Islet precursor cell (in vitro differentiated cells): ENCODE measurements at regions not wholly inside any gene's neighbourhood (a gene's known extent, or its start where the extent isn't known, plus 50 kb on each side); places are given as distances from the start of the nearest gene placed in this dataset.
"Not testable (repeated sequence)": the region's sequence is repeated elsewhere in the genome, so short reads cannot be mapped to it uniquely, and the experiment has no call there.

Experiments
- DNase-seq: peaks from one replicate; pipeline ENCODE4 v3.0.0-alpha.2; 2018

DNA sequence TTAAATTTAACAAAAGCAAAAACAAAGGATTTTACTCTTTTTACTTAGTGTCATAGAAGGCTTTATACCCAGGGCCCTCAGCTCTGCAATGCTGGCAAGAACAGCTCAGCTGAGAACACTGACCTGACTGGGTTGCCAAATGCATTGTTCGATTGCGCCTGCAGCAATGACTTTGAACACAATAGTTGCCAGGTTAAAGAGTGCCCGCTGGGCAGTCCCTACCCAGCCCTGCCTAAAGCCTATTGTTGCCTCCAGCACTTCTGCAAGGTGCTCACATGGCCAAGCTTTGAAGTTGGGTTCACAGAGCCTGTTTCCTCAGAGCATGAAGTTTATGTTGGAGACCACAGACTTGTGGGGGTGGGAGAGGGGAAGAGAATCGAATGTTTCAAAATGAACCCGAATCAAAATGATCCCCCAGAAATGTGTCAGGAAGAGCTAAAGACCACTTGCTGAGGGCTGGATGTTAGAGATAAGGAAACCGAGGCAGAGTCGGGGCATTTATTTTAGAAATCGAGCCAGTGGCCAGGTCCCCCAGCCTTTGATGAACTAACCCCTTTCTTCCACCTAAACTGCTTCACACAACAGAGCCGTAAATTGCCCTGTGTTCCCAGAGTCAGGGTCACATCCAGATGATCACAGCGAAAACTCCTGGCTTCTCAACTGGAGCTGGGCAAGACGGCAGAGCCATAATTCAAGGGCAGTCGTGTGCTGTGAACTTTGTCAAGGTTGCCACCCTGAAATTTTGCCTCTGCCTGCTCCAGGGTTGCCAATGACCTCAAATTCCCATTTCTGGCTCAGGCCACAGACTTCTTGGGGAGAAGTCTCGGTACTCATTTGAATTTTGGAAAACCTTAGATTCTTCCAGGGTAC is 55.0 kb downstream of the FOXA2 start:
- DNase-seq: no peak

DNA sequence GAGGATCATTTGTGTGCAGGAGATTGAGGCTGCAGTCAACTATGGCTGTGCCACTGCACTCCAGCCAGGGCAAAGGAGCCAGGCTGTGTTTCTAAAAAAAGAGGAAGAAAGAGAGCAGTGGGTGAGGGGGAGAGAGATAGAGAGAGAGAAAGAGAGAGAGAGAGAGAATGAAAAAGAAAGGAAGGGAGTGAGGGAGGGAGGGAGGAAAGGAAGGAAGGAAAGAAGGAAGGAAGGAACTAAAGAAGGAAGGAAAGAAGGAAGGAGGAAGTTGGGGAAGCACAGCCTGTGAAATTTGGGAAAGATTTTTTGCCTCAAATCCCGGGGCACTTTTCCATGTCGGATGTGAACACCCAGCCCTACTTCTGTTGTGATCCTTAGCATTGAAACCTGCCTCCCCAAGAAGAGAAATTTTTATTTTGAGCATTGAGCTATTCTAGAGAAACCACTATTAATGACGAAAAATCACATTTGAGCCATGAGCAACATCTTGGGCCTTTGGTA is 57.8 kb downstream of the FOXA2 start:
- DNase-seq: no peak

DNA sequence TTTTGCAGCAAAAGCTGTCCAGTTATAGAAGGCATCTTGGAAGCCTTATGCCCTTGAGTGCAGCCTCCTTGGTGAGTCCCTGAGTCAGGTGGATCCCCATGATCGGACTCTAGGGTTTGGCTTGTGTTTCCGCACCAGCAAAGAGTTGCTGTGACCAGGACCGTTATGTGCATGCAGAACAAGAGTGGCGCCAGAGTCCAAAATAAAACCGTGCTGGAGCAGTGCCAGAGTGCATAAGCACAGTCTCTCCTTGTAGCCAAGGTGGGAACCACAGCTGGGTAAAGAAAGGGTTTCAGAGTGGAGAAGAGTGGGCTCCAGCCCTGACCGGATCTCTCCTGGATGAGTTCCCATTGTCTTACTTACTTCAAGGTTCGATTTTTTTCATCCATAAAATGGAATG is 58.6 kb downstream of the FOXA2 start:
- no peak for DNase-seq

DNA sequence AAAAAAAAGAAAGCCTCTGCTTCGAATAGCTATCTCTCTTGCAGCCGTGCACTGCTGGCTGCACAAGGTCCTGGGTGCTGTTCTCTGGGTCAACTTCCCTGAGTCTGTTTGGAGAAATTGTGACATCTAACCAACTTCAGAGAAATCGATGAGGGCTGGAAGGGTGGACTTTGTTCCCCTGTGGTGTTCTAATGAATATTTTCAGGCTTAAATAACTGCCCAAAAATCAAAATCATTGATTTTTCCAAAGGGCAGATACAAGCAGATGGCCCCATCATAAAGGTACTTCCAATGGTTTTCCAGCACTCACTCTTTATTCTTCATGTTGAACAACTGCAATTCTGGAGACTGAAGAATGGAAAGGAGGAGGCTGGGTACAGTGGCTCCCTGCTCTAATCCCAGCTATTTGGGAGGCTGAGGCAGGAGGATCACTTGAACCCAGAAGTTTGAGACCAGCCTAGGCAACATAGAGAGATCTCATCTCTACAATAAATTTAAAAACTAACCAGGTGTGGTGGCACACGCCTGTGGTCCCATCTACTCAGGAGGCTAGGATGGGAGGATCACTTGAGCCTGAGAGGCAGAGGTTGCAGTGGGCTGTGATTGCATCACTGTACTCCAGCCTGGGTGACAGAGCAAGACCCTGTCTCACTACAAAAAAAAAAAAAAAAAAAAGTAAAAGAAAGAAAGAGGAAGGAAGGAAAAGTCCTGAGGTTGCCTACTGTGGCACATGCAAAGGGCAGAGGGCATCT is 59.1 kb downstream of the FOXA2 start:
- no peak for DNase-seq

DNA sequence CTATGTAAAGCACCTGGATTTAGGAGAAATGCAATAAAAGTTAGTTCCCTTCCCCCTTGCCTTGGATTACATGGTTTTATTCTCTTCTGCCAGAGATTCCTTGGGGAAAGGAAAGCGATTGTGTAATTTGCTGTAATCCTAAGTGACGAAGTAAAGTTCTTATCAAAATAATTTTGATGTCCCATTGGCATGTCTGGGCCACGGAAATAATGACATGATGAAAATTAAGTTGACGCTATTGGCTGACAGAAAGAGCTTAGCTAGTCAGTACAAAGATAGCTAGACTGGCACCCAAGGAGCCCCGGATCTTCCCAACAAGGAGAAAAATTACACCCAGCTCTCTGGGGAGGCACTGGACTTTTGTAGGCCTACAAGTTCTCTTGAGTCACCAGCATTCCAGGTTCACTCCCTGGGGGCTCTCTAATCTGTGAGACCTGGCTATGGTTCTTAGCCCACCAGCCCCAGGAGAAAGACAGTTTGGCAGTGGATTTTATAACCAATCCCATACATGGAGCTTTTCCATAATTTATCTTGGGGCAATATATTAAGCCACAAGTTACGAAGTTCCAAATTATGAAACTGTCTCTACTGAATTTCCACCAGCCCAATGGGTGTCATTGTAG is 59.9 kb downstream of the FOXA2 start:
- DNase-seq: no peak

DNA sequence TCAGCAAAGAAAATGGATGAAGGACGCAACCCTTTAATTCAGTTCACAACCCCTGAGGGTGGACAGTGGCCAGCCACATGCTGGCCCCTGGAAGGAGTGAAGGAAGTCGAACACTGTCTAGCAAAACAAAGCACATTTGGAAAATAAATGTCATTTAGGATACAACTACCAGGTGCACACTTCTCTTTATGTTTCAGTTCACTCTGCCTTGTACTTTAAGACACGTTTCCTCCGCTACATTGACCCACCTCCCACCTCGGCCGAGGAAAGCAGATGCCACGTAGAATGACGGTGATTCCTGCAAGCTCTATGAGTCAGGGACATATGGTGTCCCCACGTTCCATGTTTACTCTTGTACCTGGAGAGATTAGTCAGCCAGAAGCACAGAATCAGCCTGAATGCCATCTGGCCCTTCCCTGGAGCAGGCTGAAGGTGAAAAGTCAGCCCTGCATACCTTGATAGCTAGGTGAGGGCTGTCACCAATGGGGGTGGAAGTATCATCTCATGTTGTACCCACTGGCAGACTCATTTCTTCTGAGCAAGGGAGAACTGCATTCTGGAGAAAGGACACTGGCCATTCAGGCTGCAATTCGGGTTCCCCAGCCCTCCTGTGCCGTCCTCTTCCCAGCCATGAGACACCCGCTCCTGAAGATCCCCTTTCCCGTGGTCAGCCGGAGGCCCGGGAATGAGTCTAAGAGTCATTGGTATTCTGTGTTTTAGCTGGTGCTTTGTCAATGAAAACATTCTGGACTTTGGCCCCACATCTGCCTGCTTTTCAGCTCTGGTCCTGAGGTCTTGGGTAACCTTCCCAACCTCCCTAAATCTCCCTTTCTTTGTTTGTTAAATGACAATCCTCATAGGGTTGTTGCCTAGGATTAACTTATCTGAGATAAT is 60.6 kb downstream of the FOXA2 start:
- DNase-seq: no peak

DNA sequence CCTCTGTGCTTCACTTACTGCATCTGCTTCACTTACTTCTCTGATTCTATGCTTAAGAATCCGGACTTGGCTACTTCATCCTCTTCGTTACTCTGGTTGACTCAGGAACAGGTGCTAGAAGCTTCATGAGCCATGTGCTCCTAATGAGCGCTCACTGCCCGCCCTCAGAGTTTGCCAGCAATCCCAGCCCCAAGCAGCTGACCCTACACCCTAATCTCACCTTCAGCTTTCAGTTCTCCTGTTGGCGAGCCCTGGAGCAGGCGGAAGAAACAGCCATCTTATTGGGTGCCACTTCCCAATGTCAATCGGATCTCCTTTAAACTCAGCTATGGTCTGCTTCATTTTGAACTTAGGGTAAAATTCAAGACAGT is 61.3 kb downstream of the FOXA2 start:
- no peak for DNase-seq

DNA sequence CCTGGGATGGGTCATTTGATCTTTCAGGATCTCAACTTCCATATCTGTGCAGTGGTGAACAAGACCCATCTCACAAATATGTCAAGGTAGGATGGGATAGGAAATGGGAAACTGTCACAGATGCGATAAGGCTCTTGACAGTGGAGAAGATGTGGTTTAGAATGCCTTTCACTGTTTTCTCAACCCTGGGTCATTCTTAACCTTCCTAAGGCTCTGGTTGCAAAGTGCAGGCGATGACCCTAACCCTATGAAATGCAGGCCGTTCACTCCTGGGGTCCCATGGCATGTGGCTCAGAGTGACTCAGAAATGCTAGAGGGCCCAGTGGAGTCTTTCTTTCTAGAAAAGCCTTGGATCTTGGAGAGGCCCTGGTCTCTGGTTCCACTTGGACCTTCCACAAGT is 61.7 kb downstream of the FOXA2 start:
- DNase-seq: no peak

DNA sequence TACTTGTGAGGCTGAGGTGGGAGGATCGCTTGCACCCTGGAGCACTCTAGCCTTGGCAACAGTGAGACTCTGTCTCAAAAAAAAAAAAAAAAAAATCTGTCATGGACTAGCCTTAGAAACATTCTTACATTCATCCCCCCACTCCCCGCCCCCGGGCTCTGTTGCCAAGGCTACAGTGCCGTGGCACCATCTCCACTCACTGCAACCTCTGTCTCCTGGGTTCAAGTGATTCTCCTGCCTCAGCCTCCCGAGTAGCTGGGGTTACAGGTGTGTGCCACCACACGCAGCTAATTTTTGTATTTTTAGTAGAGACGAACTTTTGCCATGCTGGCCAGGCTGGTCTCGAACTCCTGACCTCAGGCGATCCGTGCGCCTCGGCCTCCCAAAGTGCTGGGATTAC is 62.4 kb downstream of the FOXA2 start:
- DNase-seq: not testable (repeated sequence)

DNA sequence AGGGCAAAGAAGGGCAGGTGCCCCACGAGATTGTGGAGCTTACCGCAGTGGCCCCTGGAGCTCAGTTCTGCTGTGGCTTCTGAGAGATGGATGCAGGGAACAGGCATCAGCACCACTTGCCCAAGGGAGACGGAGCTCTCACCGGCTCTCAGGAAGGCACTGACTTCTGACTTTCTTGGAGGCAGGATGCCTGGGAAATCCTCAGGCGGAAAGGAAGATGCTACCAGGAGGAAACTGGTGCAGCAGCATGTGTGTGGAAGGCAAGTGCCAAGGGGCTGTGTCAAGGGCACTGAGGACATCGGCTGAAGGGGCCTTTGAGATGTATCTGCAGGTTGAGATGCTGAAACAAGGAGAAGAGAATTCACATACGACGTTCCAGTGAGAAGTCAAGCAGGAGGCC is 64.0 kb downstream of the FOXA2 start:
- DNase-seq: no peak

DNA sequence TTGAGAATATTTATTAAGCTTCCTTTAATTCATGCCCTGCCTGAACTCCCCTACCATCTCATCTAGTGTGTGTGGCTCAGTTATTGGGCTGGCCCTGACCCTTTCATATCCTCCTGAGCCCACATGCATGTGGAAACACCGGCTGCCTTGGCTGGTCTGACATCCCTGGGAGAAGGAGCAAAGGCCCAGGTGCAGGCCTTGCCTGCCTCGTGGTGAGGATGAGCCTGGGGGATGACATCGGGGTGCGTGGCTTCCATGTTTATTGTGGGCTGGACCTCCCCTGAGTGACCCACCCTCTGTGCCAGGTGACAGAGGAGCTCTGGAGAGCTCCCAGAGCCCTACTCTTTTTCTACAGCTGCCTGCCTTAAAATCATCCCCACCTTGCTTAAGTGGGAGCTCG is 69.1 kb downstream of the FOXA2 start:
- no peak for DNase-seq

DNA sequence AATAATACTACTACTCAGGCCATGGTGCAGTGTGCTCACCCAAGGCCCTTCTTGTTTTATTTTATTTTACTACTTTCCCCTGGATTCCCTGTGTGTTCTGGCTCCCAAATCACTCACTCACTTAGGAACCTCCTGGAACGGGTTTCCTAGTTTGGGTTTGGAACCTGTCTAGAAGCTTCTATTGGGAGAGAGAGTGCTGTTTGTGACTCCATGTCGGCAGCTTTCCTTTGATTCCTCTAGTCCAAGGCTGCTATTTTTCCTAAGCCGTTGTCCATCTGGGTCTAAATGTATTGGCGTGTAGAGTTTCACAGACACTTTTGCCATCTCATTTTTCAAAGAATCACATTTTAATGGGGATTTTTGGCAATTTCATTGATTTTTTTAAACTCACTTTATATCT is 70.8 kb downstream of the FOXA2 start:
- DNase-seq: no peak

DNA sequence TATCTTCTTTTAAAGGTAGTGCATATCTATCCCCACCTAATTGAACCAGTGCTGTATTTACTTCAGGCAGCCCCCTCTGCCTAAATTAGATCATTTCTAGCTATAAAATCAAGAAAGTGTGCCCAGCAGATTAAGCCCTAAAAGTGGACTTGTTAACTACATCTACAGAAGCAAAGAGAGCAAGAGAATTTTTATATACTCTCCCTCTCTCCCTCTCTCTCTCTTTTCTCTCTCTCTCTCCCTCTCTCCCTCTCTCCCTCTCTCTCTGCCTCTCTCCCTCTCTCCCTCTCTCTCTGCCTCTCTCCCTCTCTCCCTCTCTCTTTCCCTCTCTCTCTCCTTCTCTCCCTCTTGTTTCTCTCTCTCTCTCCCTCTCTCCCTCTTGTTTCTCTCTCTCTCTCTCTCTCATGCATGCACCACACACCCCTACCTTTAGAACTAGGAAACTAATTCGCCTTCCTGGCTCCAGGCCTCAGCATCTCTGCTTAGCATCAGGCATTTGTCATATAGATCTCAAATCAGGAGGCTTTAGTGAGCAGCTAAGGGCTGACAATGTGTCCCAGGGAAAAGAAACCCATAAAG is 71.4 kb downstream of the FOXA2 start:
- DNase-seq: no peak

DNA sequence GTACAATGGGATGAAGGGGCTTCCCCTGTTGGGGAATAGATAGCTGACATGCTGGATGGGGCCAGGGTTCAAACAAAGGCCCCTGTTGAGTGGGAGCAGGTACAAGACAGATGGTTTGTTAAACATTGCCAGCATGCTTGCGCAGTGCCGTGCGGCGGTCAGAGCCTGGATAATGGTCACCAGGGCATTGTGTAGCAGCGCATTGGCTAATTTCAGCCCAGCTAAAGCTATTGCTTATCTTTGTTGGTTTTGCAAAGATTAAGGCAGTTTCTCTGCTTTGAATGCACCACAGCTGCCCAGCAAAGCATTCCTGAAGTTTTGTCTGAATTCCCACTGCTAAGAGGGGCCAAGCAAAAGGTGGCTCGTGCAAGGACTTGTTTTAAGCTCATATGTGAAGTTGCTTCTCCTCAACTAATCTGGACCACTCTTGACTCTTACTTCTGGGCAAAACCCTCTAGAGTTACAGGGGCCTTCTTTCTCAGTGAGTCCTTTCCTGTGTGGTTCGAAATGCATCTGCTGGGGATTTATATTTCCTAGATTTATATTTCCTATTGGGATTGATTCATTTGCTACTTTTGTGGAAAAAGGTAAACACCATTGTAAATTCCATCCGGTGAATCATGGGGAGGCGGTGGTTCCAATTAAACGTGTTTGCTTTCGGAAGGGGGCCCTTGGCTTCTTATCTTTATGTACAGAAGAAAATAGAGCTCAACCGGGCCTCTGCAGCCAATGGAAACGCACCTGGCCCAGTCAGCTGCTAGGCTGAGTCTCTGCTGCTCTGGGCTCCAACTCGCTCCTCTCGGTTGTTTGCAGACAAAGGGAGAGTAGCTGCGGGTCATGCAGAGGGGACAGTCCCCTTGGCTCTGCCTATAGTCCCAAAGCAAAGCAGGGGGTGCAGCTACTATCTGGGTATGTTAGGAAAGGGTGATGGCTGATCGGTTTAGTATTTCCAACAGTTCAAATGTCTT is 72.1 kb downstream of the FOXA2 start:
- DNase-seq: no peak

DNA sequence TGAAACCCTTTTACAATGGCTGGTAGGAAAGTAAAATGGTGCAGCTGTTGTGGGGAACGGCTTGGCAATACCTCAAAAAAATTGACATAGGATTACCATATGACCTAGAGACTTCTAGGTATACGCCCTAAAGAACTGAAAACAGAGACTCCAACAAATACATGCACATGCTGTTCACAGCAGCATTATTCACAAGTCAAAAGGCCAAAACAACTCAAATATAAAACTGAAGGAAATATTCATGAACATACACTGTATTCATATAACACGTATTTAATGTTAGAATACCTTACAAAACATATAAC is 74.6 kb downstream of the FOXA2 start:
- no peak for DNase-seq

DNA sequence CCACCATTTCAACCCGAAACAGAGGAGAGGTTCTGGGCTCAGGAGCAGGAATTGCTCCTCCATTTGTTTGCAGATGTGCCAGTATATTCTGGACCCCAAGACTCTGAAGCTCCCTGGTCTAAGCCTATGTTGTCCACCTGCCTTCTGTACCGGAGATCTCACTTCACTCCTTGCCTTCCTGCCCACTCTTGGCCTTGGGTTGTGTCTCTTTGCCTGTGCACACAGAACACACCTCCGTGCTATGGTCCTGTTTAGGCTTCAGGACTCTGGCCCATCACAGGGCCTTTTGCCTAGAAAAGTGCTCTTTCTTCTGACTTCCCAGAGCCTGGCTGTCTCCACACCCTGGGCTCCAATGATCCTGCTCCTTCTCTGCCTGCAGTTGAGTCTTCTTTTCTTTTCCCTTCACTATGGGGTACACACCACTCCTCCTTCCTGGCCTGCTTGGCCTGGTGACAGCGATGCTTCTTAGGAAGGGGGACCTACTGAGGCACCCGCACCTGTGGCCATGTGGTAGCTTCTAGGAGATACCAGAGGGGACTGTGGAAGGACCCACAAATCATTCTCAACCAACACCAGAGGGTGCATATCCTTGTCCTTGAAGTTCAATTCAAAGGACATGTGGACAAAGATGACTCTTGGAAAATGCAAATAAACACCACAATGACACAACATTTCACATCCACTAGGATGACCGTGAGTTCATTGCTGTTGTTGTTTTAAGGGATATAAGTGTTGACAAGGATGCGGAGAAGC is 75.1 kb downstream of the FOXA2 start:
- no peak for DNase-seq

DNA sequence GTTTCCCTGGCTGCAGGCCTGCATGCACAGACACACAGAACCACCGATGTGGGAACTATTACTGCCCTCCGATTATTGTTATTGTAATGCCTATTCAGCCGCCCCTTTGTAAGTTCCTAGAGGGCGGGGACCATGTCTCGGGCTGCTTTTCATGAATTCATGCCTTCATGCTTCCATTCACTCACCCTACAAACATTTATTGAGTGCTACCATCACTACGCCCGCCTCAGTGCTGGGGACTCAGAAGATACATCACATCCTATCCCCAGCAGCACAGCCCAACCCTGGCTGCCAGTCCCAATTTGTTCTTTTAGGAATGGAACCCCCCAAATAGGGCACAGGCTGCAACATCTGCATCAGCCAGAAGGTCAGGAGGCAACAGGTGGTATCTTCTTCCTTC is 75.9 kb downstream of the FOXA2 start:
- DNase-seq: no peak

DNA sequence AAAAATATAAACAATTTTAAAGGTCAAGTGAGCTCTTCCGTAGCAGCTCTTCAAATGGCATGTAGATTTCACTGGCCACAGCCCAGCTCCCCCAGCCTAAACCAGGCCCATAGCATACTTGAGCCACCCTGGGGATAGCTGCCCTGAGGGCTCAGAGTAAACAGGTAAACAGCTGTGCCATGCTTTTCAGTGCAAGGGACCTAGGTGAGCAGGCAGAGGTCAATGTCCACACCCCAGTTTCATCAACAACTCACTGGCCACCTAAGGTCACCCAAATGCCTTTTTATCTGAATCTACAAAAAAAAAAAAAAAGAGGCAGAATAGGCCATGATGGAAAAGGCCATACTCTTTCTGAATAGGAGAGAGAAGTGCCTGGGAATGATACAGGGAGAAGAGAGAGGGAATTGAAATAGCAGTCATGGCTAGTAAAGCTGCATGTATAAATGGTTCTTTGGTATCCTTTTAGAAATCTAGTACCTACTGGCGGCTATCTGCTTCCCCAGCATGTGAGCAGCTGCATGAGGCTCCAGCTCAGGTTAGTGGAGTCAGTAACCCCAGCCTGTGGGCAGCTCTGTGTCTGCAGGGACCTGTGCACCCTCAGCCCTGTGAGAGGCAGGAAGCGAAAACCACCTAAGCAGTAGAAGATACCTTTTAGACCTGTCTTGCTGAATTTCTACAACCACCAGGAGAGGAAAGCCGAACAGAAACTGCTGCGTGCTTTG is 77.0 kb downstream of the FOXA2 start:
- no peak for DNase-seq

DNA sequence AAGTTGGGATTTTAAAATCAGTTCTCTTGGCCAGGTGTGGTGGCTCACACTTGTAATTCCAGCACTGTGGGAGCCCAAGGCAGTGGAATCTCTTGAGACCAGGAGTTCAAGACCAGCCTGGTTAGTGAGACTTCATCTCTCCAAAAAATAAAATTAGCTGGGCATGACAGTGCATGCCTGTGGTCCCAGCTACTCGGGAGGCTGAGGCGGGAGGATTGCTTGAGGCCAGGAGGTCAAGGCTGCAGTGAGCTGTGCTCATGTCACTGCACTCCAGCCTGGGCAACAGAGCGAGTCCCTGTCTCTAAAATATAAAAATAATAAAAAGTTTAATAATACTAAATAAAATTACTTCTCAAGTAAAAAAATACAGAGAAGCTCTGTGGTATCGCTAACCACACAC is 77.5 kb downstream of the FOXA2 start:
- no peak for DNase-seq

DNA sequence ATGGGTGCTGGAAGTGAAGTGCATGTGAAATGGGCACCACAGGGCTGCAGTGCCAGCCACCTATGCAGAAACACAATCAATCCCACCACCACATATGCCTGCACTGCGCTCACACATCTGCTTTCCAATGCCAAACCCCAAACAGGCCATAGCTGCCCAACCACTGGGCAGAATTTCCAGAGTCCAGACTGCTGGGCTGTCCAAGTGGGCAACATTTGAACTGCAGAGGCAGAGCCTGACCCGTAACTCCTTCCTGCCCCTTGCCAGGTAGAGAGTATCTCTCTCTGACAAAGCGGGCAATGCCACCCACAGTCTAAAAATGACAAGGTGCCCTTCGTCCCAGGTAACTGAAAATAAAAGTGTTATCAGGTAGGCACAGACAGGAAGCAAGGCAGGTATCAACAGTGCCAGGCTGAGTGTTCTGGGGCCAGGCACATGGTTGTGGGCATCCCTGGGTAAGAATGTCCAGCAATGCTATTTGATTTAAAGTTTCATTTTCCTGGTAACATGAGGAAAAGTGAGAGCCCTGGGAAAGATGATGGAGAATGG is 79.5 kb downstream of the FOXA2 start:
- no peak for DNase-seq
